Endothelial cell of umbilical vein (primary cell): ENCODE measurements at regions not wholly inside any gene's neighbourhood (a gene's known extent, or its start where the extent isn't known, plus 50 kb on each side); places are given as distances from the start of the nearest gene placed in this dataset.

Experiments used
- EZH2 ChIP-seq: IDR thresholded peaks from 2 replicates; pipeline ENCODE4 v1.6.1; 2012; ENCODE audit warnings: borderline replicate concordance, low read depth, mild to moderate bottlenecking, moderate library complexity, low read length, inconsistent platforms; ENCODE audit not compliant: severe bottlenecking
- JUN ChIP-seq: IDR thresholded peaks from 2 replicates; pipeline ENCODE4 v1.6.1; 2011; ENCODE audit warnings: borderline replicate concordance, low read depth; ENCODE audit not compliant: insufficient read length, insufficient read depth
- MYC ChIP-seq: IDR thresholded peaks from one replicate; pipeline ENCODE4 v1.6.1; 2011; ENCODE audit warnings: mild to moderate bottlenecking, low read depth, low read length
- POLR2A ChIP-seq: IDR thresholded peaks from 2 replicates; pipeline ENCODE4 v1.6.1; 2012; ENCODE audit warnings: low read depth, mild to moderate bottlenecking, control low read depth, low read length
- POLR2AphosphoS5 ChIP-seq: IDR thresholded peaks from 2 replicates; pipeline ENCODE4 v1.6.1; 2012; ENCODE audit warnings: low read depth, mild to moderate bottlenecking, control low read depth, low read length, moderate library complexity; ENCODE audit not compliant: insufficient read depth
- TF ChIP-seq, protein P1 (sequence below), 2 donors: IDR thresholded peaks; 1 replicate in 1 of 2; 2 replicates in 1 of 2; pipeline ENCODE4 v1.5.1; 2011; ENCODE audit warnings: low read length in 2 of 2, mild to moderate bottlenecking in 2 of 2, moderate library complexity in 2 of 2, control low read depth in 1 of 2, inconsistent platforms in 1 of 2, low read depth in 1 of 2; ENCODE audit not compliant: insufficient read depth in 1 of 2; ENCODE audit errors: extremely low read depth in 1 of 2
- TF ChIP-seq, protein P2 (sequence below): IDR thresholded peaks from 2 replicates; pipeline ENCODE4 v1.6.1; 2011; ENCODE audit not compliant: insufficient read depth, insufficient read length

GRCh38 chr14:27557445-27557844 lies 959.6 kb upstream of the NOVA1 start:
- TF ChIP-seq, protein P1, sequence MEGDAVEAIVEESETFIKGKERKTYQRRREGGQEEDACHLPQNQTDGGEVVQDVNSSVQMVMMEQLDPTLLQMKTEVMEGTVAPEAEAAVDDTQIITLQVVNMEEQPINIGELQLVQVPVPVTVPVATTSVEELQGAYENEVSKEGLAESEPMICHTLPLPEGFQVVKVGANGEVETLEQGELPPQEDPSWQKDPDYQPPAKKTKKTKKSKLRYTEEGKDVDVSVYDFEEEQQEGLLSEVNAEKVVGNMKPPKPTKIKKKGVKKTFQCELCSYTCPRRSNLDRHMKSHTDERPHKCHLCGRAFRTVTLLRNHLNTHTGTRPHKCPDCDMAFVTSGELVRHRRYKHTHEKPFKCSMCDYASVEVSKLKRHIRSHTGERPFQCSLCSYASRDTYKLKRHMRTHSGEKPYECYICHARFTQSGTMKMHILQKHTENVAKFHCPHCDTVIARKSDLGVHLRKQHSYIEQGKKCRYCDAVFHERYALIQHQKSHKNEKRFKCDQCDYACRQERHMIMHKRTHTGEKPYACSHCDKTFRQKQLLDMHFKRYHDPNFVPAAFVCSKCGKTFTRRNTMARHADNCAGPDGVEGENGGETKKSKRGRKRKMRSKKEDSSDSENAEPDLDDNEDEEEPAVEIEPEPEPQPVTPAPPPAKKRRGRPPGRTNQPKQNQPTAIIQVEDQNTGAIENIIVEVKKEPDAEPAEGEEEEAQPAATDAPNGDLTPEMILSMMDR (IDR thresholded peaks at IDR 0.05; ENCODE audit: extremely low read depth in 1 of 2, insufficient read depth in 1 of 2, low read depth in 1 of 2, low read length in 2 of 2) = no peak
- TF ChIP-seq, protein P2, sequence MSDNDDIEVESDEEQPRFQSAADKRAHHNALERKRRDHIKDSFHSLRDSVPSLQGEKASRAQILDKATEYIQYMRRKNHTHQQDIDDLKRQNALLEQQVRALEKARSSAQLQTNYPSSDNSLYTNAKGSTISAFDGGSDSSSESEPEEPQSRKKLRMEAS = no peak
- TF ChIP-seq POLR2AphosphoS5 (no peak), POLR2A (no peak), MYC (no peak), EZH2 (no peak), JUN (no peak)
